Fibroblast of villous mesenchyme (primary cell): ENCODE measurements at regions not wholly inside any gene's neighbourhood (a gene's known extent, or its start where the extent isn't known, plus 50 kb on each side); places are given as distances from the start of the nearest gene placed in this dataset.

Experiments
- DNase-seq: peaks from one replicate; pipeline ENCODE4 v3.0.0-alpha.2; 2010; ENCODE audit warnings: low read depth
- H3K4me3 ChIP-seq: 2 replicates; pipeline ENCODE4 v1.5.1; 2011; ENCODE audit warnings: low read depth, mild to moderate bottlenecking, low read length
- CTCF ChIP-seq: IDR thresholded peaks from 2 replicates; pipeline ENCODE4 v1.5.1; 2012; ENCODE audit warnings: low read depth, mild to moderate bottlenecking, low read length; ENCODE audit not compliant: insufficient read depth

- no peak for TF ChIP-seq CTCF
These were observed 442.6 kb upstream of the IGFBP3 start for GRCh38 chr7:46363688-46364087.

GRCh38 chr7:46360811-46361210 lies 439.7 kb upstream of the IGFBP3 start:
- TF ChIP-seq CTCF = no peak
- no peak for DNase-seq
- no peak overlapping the region for H3K4me3 ChIP-seq

More at GRCh38 chr7:46363688-46364087, 442.6 kb upstream of the IGFBP3 start:
- no peak for DNase-seq
- no peak overlapping the region for H3K4me3 ChIP-seq

- H3K4me3 ChIP-seq = no peak overlapping the region
- no peak for DNase-seq
- no peak for TF ChIP-seq CTCF
These were observed 439.2 kb upstream of the IGFBP3 start for GRCh38 chr7:46360296-46360695.

DNA sequence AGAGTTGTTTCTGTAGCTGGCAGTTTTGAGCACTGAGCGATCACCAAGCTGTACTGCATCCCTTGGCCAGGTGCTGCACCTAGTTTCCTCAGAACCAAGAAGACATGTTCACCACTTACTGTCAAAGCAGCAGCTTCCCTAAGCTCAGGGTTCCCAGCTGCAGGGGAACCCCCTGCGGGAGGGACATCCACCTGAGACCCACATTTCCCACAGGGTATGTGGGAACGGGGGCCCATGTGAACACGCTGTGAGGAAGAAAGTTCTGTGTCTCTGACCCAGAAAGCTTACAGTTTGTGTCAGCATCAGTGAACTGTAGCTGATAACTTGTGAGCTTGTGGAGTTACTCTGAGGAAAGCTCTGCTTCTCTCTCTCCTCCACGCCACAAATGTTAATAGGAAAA lies 436.8 kb upstream of the IGFBP3 start:
- no peak for TF ChIP-seq CTCF
- no peak for DNase-seq
- H3K4me3 ChIP-seq = no peak overlapping the region

- no peak for TF ChIP-seq CTCF
- H3K4me3 ChIP-seq = no peak overlapping the region
- no peak for DNase-seq
These were observed 436.2 kb upstream of the IGFBP3 start for GRCh38 chr7:46357290-46357689.

- no peak for TF ChIP-seq CTCF
- H3K4me3 ChIP-seq = no peak overlapping the region
- no peak for DNase-seq
These were observed 435.3 kb upstream of the IGFBP3 start for GRCh38 chr7:46356371-46356770.

DNA sequence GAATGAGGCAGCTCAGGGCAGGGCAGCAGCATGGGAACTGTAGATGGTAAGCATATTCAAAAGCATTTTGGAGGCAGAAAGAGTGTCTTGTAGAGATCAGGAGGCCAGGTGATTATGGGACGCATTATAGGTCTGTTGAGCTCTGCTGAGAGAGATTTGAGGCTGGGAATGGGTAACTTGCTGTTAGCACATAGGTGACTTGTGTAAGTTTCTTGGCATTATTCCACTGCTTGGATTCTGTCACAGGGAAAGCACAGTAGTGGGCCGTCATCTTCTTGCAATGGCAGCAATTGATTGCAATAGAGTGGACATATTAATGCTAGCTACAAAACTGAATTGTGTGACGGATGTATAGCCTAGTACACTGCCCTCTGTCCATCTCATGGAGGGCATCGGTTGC lies 434.3 kb upstream of the IGFBP3 start:
- no peak for TF ChIP-seq CTCF
- H3K4me3 ChIP-seq = no peak overlapping the region
- DNase-seq = no peak
